ENCODE measurements at regions not wholly inside any gene's neighbourhood (a gene's known extent, or its start where the extent isn't known, plus 50 kb on each side); places are given as distances from the start of the nearest gene placed in this dataset.
A peak's percentile ranks its signal among the peaks of the same experiment; 100 is the strongest.

DNA sequence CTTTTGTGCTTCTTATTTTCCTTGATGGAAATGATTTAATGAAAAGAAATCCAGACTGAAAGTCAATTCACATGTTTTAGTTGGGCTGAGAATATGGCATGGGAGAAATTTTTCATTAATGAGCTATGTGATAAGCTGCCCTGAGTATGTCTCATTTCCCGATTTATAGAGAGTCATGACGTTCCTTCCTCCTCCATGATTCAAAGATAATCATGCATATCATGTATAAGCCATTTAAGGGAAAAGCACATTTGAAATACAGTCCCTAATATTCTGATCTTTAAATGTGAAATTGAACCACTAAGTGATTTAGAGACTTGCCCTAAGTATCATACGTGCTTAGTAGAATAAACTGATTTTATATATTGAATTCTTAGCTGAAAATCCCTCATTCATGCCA is 840.9 kb downstream of the PCDH17 start (continued):
- TF ChIP-seq, protein P1, sequence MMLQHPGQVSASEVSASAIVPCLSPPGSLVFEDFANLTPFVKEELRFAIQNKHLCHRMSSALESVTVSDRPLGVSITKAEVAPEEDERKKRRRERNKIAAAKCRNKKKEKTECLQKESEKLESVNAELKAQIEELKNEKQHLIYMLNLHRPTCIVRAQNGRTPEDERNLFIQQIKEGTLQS (CRISPR knock-in tag; conservative IDR thresholded peaks at IDR 0.05) = no peak
- no peak for TF ChIP-seq GRHL2 (CRISPR knock-in tag; IDR thresholded peaks at IDR 0.05; ENCODE audit: insufficient replicate concordance, severe bottlenecking)
- TF ChIP-seq ZNF232 (CRISPR knock-in tag; IDR thresholded peaks at IDR 0.05) = no peak

DNA sequence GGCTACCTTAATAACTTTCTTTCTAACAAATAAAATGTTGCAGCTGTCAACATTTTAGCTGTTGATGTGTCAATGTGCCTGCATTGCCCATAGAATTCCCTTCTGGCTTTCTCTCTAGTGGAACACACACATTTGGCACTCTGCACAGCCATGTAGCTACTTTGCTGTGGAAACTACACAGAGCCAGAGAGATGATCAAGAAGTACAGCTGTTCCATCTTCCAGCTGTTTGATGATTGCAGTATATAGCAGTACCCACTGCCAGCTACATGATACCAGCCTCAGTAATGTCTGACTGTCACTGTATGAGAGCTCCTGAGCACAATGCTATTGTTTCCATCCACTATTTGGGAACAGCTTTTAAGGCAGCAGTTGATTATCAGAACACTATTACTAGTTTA is 843.0 kb downstream of the PCDH17 start:
- POLR2A ChIA-PET = no interaction called here
- Mint-ChIP-seq H3K4me3 (no peak overlapping the region), H3K27ac (no peak overlapping the region), H3K9me3 (no peaks in the 10 kb centered on the region), H3K4me1 (peaks cover 9% of the 10 kb centered on the region), H3K27me3 (ENCODE audit: low read depth) (no peaks in the 10 kb centered on the region), H3K36me3 (no peaks in the 10 kb centered on the region)
- DNase-seq (ENCODE audit: low spot score) (no peak), ATAC-seq (no peak)
- no peak for TF ChIP-seq TP53 (CRISPR knock-in tag; IDR thresholded peaks at IDR 0.05)
- TF ChIP-seq CBFB (CRISPR knock-in tag; IDR thresholded peaks at IDR 0.05; ENCODE audit: low read depth) = no peak
- TF ChIP-seq, protein P2, sequence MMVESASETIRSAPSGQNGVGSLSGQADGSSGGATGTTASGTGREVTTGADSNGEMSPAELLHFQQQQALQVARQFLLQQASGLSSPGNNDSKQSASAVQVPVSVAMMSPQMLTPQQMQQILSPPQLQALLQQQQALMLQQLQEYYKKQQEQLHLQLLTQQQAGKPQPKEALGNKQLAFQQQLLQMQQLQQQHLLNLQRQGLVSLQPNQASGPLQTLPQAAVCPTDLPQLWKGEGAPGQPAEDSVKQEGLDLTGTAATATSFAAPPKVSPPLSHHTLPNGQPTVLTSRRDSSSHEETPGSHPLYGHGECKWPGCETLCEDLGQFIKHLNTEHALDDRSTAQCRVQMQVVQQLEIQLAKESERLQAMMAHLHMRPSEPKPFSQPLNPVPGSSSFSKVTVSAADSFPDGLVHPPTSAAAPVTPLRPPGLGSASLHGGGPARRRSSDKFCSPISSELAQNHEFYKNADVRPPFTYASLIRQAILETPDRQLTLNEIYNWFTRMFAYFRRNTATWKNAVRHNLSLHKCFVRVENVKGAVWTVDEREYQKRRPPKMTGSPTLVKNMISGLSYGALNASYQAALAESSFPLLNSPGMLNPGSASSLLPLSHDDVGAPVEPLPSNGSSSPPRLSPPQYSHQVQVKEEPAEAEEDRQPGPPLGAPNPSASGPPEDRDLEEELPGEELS (CRISPR knock-in tag; IDR thresholded peaks at IDR 0.05) = no peak
- TF ChIP-seq MYBL2 (CRISPR knock-in tag; IDR thresholded peaks at IDR 0.05) = no peak
- no peak for TF ChIP-seq ZNF416 (CRISPR knock-in tag; IDR thresholded peaks at IDR 0.05)
- CTCF ChIA-PET = no interaction called here

DNA sequence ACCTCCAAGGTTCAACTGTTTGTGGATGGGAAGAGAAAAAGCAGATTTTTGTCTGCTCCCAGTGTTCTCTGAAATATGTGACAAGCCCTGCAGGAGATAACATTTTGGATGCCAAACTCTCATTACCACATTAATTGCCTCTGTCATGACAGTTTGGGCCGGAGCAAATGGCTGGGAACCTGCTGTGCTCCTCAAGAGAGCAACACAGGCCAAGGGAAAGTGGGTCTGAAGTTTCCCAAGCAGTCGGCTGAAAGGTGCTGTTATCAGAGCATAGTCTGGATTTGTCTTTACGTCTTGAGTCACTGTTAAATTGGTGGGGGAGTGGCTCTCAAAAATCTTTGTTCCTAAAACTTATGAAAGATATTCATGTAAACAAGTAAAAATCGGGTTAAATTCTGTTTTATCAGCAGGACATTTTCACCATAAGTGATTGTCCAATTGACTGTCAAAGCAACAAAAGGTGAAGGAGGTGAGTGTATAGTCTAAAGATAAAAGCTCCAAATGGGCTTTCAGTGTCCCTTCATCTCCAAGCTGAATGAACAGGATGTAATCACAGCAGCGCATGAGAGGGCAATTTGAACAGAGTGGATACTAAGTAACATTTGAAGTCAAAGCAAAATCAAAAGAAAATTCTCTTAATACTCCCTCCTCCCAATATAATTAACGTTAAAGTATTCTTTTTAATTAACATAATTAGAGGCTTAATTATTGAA is 844.8 kb downstream of the PCDH17 start:
- H3K27me3 Mint-ChIP-seq (ENCODE audit: low read depth) = no peaks in the 10 kb centered on the region
- peaks cover 9% of the 10 kb centered on the region for H3K4me1 Mint-ChIP-seq
- ChIA-PET POLR2A (no interaction called here), CTCF (no interaction called here)
- H3K27ac Mint-ChIP-seq = peak overlapping the region; percentile 56
- DNase-seq (ENCODE audit: low spot score) (no peak), ATAC-seq (peak; percentile 90)
- H3K4me3 Mint-ChIP-seq = no peak overlapping the region
- no peaks in the 10 kb centered on the region for H3K36me3 Mint-ChIP-seq
- TF ChIP-seq, protein P3, sequence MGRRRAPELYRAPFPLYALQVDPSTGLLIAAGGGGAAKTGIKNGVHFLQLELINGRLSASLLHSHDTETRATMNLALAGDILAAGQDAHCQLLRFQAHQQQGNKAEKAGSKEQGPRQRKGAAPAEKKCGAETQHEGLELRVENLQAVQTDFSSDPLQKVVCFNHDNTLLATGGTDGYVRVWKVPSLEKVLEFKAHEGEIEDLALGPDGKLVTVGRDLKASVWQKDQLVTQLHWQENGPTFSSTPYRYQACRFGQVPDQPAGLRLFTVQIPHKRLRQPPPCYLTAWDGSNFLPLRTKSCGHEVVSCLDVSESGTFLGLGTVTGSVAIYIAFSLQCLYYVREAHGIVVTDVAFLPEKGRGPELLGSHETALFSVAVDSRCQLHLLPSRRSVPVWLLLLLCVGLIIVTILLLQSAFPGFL (CRISPR knock-in tag; IDR thresholded peaks at IDR 0.05; ENCODE audit: borderline replicate concordance) = no peak
- TF ChIP-seq FOXP1 (CRISPR knock-in tag; IDR thresholded peaks at IDR 0.05; ENCODE audit: borderline replicate concordance) = no peak
- TF ChIP-seq, protein P4, sequence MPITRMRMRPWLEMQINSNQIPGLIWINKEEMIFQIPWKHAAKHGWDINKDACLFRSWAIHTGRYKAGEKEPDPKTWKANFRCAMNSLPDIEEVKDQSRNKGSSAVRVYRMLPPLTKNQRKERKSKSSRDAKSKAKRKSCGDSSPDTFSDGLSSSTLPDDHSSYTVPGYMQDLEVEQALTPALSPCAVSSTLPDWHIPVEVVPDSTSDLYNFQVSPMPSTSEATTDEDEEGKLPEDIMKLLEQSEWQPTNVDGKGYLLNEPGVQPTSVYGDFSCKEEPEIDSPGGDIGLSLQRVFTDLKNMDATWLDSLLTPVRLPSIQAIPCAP (CRISPR knock-in tag; IDR thresholded peaks at IDR 0.05) = no peak
- no peak for TF ChIP-seq IRF2 (CRISPR knock-in tag; IDR thresholded peaks at IDR 0.05; ENCODE audit: borderline replicate concordance, low read depth)
- TF ChIP-seq RELA (CRISPR knock-in tag; IDR thresholded peaks at IDR 0.05; ENCODE audit: borderline replicate concordance) = no peak
- TF ChIP-seq MYBL2 (CRISPR knock-in tag; IDR thresholded peaks at IDR 0.05) = no peak
- TF ChIP-seq NR2C2 (CRISPR knock-in tag; IDR thresholded peaks at IDR 0.05) = no peak
- TF ChIP-seq, protein P5, sequence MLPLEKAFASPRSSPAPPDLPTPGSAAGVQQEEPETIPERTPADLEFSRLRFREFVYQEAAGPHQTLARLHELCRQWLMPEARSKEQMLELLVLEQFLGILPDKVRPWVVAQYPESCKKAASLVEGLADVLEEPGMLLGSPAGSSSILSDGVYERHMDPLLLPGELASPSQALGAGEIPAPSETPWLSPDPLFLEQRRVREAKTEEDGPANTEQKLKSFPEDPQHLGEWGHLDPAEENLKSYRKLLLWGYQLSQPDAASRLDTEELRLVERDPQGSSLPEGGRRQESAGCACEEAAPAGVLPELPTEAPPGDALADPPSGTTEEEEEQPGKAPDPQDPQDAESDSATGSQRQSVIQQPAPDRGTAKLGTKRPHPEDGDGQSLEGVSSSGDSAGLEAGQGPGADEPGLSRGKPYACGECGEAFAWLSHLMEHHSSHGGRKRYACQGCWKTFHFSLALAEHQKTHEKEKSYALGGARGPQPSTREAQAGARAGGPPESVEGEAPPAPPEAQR (CRISPR knock-in tag; IDR thresholded peaks at IDR 0.05) = no peak
- no peak for TF ChIP-seq KAT7 (CRISPR knock-in tag; IDR thresholded peaks at IDR 0.05; ENCODE audit: borderline replicate concordance)
- TF ChIP-seq, protein P6, sequence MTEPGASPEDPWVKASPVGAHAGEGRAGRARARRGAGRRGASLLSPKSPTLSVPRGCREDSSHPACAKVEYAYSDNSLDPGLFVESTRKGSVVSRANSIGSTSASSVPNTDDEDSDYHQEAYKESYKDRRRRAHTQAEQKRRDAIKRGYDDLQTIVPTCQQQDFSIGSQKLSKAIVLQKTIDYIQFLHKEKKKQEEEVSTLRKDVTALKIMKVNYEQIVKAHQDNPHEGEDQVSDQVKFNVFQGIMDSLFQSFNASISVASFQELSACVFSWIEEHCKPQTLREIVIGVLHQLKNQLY (CRISPR knock-in tag; IDR thresholded peaks at IDR 0.05) = no peak
- TF ChIP-seq, protein P7, sequence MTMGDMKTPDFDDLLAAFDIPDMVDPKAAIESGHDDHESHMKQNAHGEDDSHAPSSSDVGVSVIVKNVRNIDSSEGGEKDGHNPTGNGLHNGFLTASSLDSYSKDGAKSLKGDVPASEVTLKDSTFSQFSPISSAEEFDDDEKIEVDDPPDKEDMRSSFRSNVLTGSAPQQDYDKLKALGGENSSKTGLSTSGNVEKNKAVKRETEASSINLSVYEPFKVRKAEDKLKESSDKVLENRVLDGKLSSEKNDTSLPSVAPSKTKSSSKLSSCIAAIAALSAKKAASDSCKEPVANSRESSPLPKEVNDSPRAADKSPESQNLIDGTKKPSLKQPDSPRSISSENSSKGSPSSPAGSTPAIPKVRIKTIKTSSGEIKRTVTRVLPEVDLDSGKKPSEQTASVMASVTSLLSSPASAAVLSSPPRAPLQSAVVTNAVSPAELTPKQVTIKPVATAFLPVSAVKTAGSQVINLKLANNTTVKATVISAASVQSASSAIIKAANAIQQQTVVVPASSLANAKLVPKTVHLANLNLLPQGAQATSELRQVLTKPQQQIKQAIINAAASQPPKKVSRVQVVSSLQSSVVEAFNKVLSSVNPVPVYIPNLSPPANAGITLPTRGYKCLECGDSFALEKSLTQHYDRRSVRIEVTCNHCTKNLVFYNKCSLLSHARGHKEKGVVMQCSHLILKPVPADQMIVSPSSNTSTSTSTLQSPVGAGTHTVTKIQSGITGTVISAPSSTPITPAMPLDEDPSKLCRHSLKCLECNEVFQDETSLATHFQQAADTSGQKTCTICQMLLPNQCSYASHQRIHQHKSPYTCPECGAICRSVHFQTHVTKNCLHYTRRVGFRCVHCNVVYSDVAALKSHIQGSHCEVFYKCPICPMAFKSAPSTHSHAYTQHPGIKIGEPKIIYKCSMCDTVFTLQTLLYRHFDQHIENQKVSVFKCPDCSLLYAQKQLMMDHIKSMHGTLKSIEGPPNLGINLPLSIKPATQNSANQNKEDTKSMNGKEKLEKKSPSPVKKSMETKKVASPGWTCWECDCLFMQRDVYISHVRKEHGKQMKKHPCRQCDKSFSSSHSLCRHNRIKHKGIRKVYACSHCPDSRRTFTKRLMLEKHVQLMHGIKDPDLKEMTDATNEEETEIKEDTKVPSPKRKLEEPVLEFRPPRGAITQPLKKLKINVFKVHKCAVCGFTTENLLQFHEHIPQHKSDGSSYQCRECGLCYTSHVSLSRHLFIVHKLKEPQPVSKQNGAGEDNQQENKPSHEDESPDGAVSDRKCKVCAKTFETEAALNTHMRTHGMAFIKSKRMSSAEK (CRISPR knock-in tag; IDR thresholded peaks at IDR 0.05; ENCODE audit: borderline replicate concordance) = no peak
- no peak for TF ChIP-seq MXD4 (CRISPR knock-in tag; IDR thresholded peaks at IDR 0.05; ENCODE audit: borderline replicate concordance)
- TF ChIP-seq CREM (CRISPR knock-in tag; IDR thresholded peaks at IDR 0.05) = no peak
- no peaks in the 10 kb centered on the region for H3K9me3 Mint-ChIP-seq

Measured in WTC11 (cell line).